Transverse colon (tissue), 4 donors: ENCODE measurements at regions not wholly inside any gene's neighbourhood (a gene's known extent, or its start where the extent isn't known, plus 50 kb on each side); places are given as distances from the start of the nearest gene placed in this dataset.

Experiments used
- DNase-seq: peaks from one replicate; pipeline ENCODE4 v3.0.0-alpha.2; 2019
- H3K27ac ChIP-seq, 4 donors: fragments of 200-600 bp; sonication (generic); 2 replicates each; pipeline ENCODE4 v1.5.1; 2016 to 2018; ENCODE audit warnings: inconsistent platforms in 4 of 4
- H3K27me3 ChIP-seq: fragments of 200-600 bp; sonication (generic); 2 replicates; pipeline ENCODE4 v1.5.1; 2017; ENCODE audit warnings: inconsistent platforms
- H3K36me3 ChIP-seq, 4 donors: fragments of 200-600 bp; sonication (generic); 2 replicates each; pipeline ENCODE4 v1.5.1; 2017 to 2019; ENCODE audit warnings: inconsistent platforms in 4 of 4
- H3K4me1 ChIP-seq, 4 donors: fragments of 200-600 bp; sonication (generic); 2 replicates each; pipeline ENCODE4 v1.5.1; 2017 to 2020; ENCODE audit warnings: inconsistent platforms in 4 of 4
- H3K4me3 ChIP-seq, 4 donors: fragments of 200-600 bp; sonication (generic); 1 replicate in 1 of 4; 2 replicates in 3 of 4; pipeline versions ENCODE4 v1.5.1 to v1.6.1; 2017 to 2019; ENCODE audit warnings: inconsistent platforms in 4 of 4
- H3K9me3 ChIP-seq, 2 donors: fragments of 200-600 bp; sonication (generic); 2 replicates each; pipeline ENCODE4 v1.5.1; 2017 to 2019; ENCODE audit warnings: inconsistent platforms in 2 of 2
- CTCF ChIP-seq, 5 experiments: fragments of 200-600 bp in 3 of 5; fragments of 450-650 bp in 2 of 5; sonication (generic) in 3 of 5; IDR thresholded peaks; 1 replicate in 2 of 5; 2 replicates in 3 of 5; pipeline ENCODE4 v1.5.1; 2016 to 2017; ENCODE audit warnings: antibody characterized with exemption in 5 of 5, inconsistent platforms in 3 of 5, mild to moderate bottlenecking in 2 of 5, moderate library complexity in 1 of 5
- EP300 ChIP-seq: sonication (generic); formaldehyde crosslinking; IDR thresholded peaks from one replicate; pipeline ENCODE4 v1.6.1; 2017; ENCODE audit warnings: antibody characterized with exemption, low read depth
- POLR2A ChIP-seq: fragments of 450-650 bp; IDR thresholded peaks from one replicate; pipeline ENCODE4 v1.6.1; 2016; ENCODE audit warnings: antibody characterized with exemption, mild to moderate bottlenecking, moderate library complexity
- POLR2AphosphoS5 ChIP-seq, 3 donors: sonication (generic); formaldehyde crosslinking; IDR thresholded peaks; one replicate each; pipeline ENCODE4 v1.6.1; 2016; ENCODE audit warnings: antibody characterized with exemption in 3 of 3
- WGBS, 2 donors: methylation state at CpG; one replicate each; pipeline ENCODE4 v1.1.5; 2018; ENCODE audit warnings: low coverage in 1 of 2; 5-methylcytosine and 5-hydroxymethylcytosine counted together
- in situ Hi-C, 4 donors: fragments of 200-750 bp; cut with MboI; loops; one replicate each; pipeline versions ENCODE4 v1.15.0 to v1.15.1; 2017; ENCODE audit warnings: low sequenced_read_pairs in 3 of 4, low pct_ligation_motif_present in 1 of 4, low pct_unique_long_range_greater_than_20kb in 1 of 4
- intact Hi-C: fragments of 100-400 bp; cut with DNase I; formaldehyde crosslinking; loops from one replicate; pipeline ENCODE4 v1.15.1; 2023; ENCODE audit warnings: low total_unique reads

GRCh38 chr5:105238561-105238960, 1676.0 kb upstream of the NUDT12 start:
- H3K27me3 ChIP-seq: no peaks in the 10 kb centered on the region
- no peak for TF ChIP-seq EP300
- no peak for TF ChIP-seq POLR2A
- TF ChIP-seq POLR2AphosphoS5 (IDR thresholded peaks at IDR 0.05): no peak
- TF ChIP-seq CTCF (IDR thresholded peaks at IDR 0.05): no peak
- H3K4me3 ChIP-seq: no peak overlapping the region
- H3K27ac ChIP-seq: no peak overlapping the region
- H3K4me1 ChIP-seq: no peaks in the 10 kb centered on the region
- 58 to 61% methylated on average over 3 of the region's 3 CpGs for WGBS, 2 donors
- no peaks in the 10 kb centered on the region for H3K36me3 ChIP-seq
- in situ Hi-C loops (no loop called here), intact Hi-C loops (no loop called here)
- no peak for DNase-seq
- no peaks in the 10 kb centered on the region for H3K9me3 ChIP-seq

- no peak for DNase-seq
- H3K27ac ChIP-seq: no peak overlapping the region
- H3K4me1 ChIP-seq: no peaks in the 10 kb centered on the region
- no peaks in the 10 kb centered on the region for H3K36me3 ChIP-seq
- no peaks in the 10 kb centered on the region for H3K27me3 ChIP-seq
- TF ChIP-seq POLR2AphosphoS5 (IDR thresholded peaks at IDR 0.05) (no peak), POLR2A (no peak), EP300 (no peak), CTCF (IDR thresholded peaks at IDR 0.05) (no peak)
- no peak overlapping the region for H3K4me3 ChIP-seq
- 52 to 59% methylated on average over 4 of the region's 4 CpGs for WGBS, 2 donors
- no peaks in the 10 kb centered on the region for H3K9me3 ChIP-seq
- in situ Hi-C loops: no loop called here
- intact Hi-C loops: no loop called here
Observed at GRCh38 chr5:105230516-105231157, 1668.0 kb upstream of the NUDT12 start.

- intact Hi-C loops (no loop called here), in situ Hi-C loops (no loop called here)
- Histone ChIP-seq H3K4me1 (no peaks in the 10 kb centered on the region), H3K36me3 (no peaks in the 10 kb centered on the region), H3K27me3 (no peaks in the 10 kb centered on the region), H3K27ac (no peak overlapping the region), H3K9me3 (no peaks in the 10 kb centered on the region), H3K4me3 (no peak overlapping the region)
- TF ChIP-seq CTCF (IDR thresholded peaks at IDR 0.05) (no peak), EP300 (no peak), POLR2AphosphoS5 (IDR thresholded peaks at IDR 0.05) (no peak), POLR2A (no peak)
- no peak for DNase-seq
- WGBS, 2 donors: 45 to 50% methylated on average over 1 of the region's 1 CpG
Observed at GRCh38 chr5:105218018-105218417, 1655.4 kb upstream of the NUDT12 start.

- Histone ChIP-seq H3K4me1 (no peaks in the 10 kb centered on the region), H3K36me3 (no peaks in the 10 kb centered on the region), H3K4me3 (no peak overlapping the region), H3K27me3 (no peaks in the 10 kb centered on the region), H3K27ac (no peak overlapping the region), H3K9me3 (no peaks in the 10 kb centered on the region)
- in situ Hi-C loops: no loop called here
- TF ChIP-seq POLR2A (no peak), EP300 (no peak), POLR2AphosphoS5 (IDR thresholded peaks at IDR 0.05) (no peak), CTCF (IDR thresholded peaks at IDR 0.05) (no peak)
- intact Hi-C loops: no loop called here
- DNase-seq: no peak
Observed at GRCh38 chr5:105213078-105213477, 1650.5 kb upstream of the NUDT12 start.
